ENCODE measurements at regions not wholly inside any gene's neighbourhood (a gene's known extent, or its start where the extent isn't known, plus 50 kb on each side); places are given as distances from the start of the nearest gene placed in this dataset.
"Not testable (repeated sequence)": the region's sequence is repeated elsewhere in the genome, so short reads cannot be mapped to it uniquely, and the experiment has no call there.

- no peak overlapping the region for H3K4me3 ChIP-seq (ENCODE audit: low read depth, low read length)
- no peak for TF ChIP-seq CTCF (IDR thresholded peaks at IDR 0.05; ENCODE audit: insufficient read depth, low read length, poor library complexity, severe bottlenecking)
- H3K27me3 ChIP-seq (ENCODE audit: control insufficient read depth, insufficient read depth, low read length): no peaks in the 10 kb centered on the region
- no peaks in the 10 kb centered on the region for H3K36me3 ChIP-seq (ENCODE audit: control insufficient read depth, insufficient read depth, low read length)
- DNase-seq (ENCODE audit: low read depth): no peak
Measured at GRCh38 chr3:88742674-88743507, 364.5 kb upstream of the EPHA3 start.

DNA sequence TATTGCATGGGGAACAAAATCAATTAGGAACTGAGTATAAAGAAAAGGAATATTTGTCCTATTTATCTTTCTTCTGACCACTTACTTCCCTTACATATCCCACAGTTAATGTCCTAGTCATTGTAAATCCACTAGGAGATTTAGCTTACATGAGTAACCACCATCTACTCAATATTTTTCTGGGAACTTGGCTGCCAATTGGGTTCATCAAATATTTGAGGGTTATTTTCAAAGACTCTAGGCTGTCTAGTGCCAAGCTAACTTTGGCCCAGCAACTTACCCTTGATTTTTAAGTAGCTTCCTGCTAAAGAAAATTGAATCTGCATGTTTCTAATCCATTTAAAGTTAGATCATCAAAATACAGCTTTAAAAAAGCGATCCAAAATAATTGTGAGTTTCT is 362.5 kb upstream of the EPHA3 start:
- no peak for TF ChIP-seq CTCF (IDR thresholded peaks at IDR 0.05; ENCODE audit: insufficient read depth, low read length, poor library complexity, severe bottlenecking)
- H3K27me3 ChIP-seq (ENCODE audit: control insufficient read depth, insufficient read depth, low read length): no peaks in the 10 kb centered on the region
- no peak overlapping the region for H3K4me3 ChIP-seq (ENCODE audit: low read depth, low read length)
- no peak for DNase-seq (ENCODE audit: low read depth)
- H3K36me3 ChIP-seq (ENCODE audit: control insufficient read depth, insufficient read depth, low read length): no peaks in the 10 kb centered on the region

DNA sequence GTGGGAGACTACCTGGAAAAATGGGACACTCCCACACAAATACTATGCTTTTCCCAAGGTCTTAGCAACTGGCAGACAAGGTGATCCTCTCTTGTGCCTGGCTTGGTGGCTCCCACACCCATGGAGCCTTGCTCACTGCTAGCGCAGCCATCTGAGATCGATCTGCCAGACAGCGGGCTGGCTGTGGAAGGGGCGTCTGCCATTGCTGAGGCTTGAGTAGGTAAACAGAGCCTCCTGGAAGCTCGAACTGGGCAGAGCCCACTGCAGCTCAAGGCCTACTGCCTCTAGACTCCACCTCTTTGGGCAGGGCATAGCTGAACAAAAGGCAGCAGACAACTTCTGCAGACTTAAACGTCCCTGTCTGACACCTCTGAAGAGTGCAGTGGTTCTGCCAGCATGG is 360.3 kb upstream of the EPHA3 start:
- DNase-seq (ENCODE audit: low read depth); H3K36me3 ChIP-seq (ENCODE audit: control insufficient read depth, insufficient read depth, low read length); H3K4me3 ChIP-seq (ENCODE audit: low read depth, low read length); H3K27me3 ChIP-seq (ENCODE audit: control insufficient read depth, insufficient read depth, low read length): not testable (repeated sequence)

- no peak for DNase-seq (ENCODE audit: low read depth)
- H3K4me3 ChIP-seq (ENCODE audit: low read depth, low read length): no peak overlapping the region
- H3K36me3 ChIP-seq (ENCODE audit: control insufficient read depth, insufficient read depth, low read length): no peaks in the 10 kb centered on the region
- no peak for TF ChIP-seq CTCF (IDR thresholded peaks at IDR 0.05; ENCODE audit: insufficient read depth, low read length, poor library complexity, severe bottlenecking)
- H3K27me3 ChIP-seq (ENCODE audit: control insufficient read depth, insufficient read depth, low read length): no peaks in the 10 kb centered on the region
Measured at GRCh38 chr3:88758676-88759075, 348.7 kb upstream of the EPHA3 start.

DNA sequence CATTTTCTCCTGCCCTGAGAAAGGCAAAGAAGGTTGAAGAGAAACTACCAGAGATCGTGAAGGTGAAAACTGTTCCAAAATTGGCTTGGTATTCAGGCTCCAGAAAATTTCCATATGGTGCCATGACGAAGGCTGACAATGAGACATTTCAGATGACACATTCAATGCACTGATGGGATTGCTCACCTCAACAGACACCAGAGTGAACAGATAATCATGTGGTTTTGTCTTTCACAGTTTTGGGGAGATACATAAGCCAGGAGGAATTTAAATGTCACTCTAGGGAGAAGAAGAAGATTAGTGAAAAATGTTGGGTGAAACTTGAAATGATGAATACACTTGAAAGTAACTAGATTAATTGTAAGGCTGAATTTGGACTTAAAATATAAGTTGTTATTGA is 339.7 kb upstream of the EPHA3 start:
- no peak for DNase-seq (ENCODE audit: low read depth)
- H3K36me3 ChIP-seq (ENCODE audit: control insufficient read depth, insufficient read depth, low read length): no peaks in the 10 kb centered on the region
- H3K4me3 ChIP-seq (ENCODE audit: low read depth, low read length): no peak overlapping the region
- no peaks in the 10 kb centered on the region for H3K27me3 ChIP-seq (ENCODE audit: control insufficient read depth, insufficient read depth, low read length)
- no peak for TF ChIP-seq CTCF (IDR thresholded peaks at IDR 0.05; ENCODE audit: insufficient read depth, low read length, poor library complexity, severe bottlenecking)

DNA sequence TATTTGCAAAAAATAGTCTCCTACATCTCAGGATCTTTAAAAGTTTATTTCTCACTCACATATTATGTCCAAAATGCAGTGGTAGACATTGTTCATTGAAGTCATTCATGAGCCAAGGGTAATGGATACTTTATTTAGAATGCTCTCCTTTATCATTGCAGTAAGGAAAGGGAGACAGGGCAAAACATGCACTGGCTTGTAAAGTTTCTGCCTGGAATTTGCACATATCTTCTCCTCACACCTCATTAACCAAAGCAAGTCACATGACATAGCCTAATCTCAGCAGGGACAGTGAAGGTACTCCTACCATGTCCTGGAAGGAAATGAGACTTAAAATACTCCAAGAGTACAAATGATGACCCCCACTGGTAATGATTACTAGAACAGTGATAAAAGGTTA is 333.7 kb upstream of the EPHA3 start:
- no peaks in the 10 kb centered on the region for H3K36me3 ChIP-seq (ENCODE audit: control insufficient read depth, insufficient read depth, low read length)
- TF ChIP-seq CTCF (IDR thresholded peaks at IDR 0.05; ENCODE audit: insufficient read depth, low read length, poor library complexity, severe bottlenecking): no peak
- DNase-seq (ENCODE audit: low read depth): no peak
- no peak overlapping the region for H3K4me3 ChIP-seq (ENCODE audit: low read depth, low read length)
- no peaks in the 10 kb centered on the region for H3K27me3 ChIP-seq (ENCODE audit: control insufficient read depth, insufficient read depth, low read length)
